OCI-LY7 (cell line): ENCODE measurements at regions not wholly inside any gene's neighbourhood (a gene's known extent, or its start where the extent isn't known, plus 50 kb on each side); places are given as distances from the start of the nearest gene placed in this dataset.

Experiments
- CTCF ChIP-seq: fragments of 200-600 bp; sonication (generic); conservative IDR thresholded peaks from 2 replicates; pipeline ENCODE4 v1.5.1; 2014; ENCODE audit warnings: mild to moderate bottlenecking, antibody characterized with exemption, low read length, moderate library complexity, mixed read lengths
- EZH2phosphoT487 ChIP-seq: fragments of 200-600 bp; sonication (generic); IDR thresholded peaks from 2 replicates; pipeline ENCODE4 v1.6.1; 2018; ENCODE audit warnings: low read depth, borderline replicate concordance, mild to moderate bottlenecking, mixed run types, antibody characterized with exemption, low read length, moderate library complexity, mixed read lengths

DNA sequence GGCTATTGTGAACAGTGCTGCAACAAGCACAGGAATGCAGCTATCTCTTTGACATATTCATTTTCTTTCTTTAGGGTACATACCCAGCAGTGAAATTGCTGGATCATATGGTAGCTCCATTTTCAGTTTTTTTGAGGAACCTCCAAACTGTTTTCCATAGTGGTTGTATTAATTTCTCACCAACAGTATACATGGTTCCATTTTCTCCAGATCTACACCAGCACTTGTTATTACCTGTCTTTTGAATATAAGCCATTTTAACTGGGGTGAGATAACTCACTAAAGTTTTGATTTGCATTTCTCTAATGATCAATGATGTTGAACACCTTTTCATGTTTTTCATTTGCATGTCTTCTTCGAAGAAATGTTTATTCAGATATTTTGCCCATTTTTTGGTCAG, 241.1 kb upstream of the AGTR2 start:
- TF ChIP-seq CTCF (no peak), EZH2phosphoT487 (no peak)
